ENCODE measurements at regions not wholly inside any gene's neighbourhood (a gene's known extent, or its start where the extent isn't known, plus 50 kb on each side); places are given as distances from the start of the nearest gene placed in this dataset.

DNA sequence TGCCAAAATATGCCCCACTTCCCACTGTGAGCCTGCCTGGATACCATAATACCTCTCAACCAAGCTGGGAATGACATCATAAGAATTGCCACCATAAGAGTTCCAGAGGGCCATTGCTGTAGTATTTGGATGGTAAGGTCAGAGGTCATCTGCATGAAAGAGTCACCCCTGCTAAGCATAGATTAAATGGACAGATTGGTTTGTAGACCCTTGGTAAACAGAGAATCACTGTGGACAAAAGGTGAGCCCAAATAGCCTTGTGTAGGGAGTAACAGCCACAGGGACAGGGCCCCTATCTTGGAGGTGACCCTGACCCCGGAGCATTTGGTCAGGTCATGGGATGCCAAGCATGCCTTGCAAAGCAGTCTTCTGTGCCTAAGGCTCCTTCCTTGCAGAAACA, 129.7 kb downstream of the GPAM start:
- WGBS, 2 experiments (ENCODE audit: extremely low coverage in 1 of 2, insufficient coverage in 1 of 2, insufficient read length in 1 of 2, insufficient replicate concordance in 2 of 2, low coverage in 1 of 2, low lambda C conversion rate in 2 of 2, missing lambda C conversion rate in 1 of 2), result 86% methylated on average over 1 of the region's 1 CpG; no CpG with 5 or more reads in 1 of the 2 experiments
- TF ChIP-seq KDM4A (IDR thresholded peaks at IDR 0.05; ENCODE audit: low read depth, low read length, severe bottlenecking), result no peak
- TF ChIP-seq TEAD4 (IDR thresholded peaks at IDR 0.05; ENCODE audit: low read depth, low read length), result no peak
- TF ChIP-seq EZH2 (IDR thresholded peaks at IDR 0.05; ENCODE audit: low read depth, low read length, severe bottlenecking), result no peak
- TF ChIP-seq CTBP2 (IDR thresholded peaks at IDR 0.05; ENCODE audit: borderline replicate concordance, insufficient read depth, insufficient read length, low read length), result no peak
- TF ChIP-seq, protein P1, sequence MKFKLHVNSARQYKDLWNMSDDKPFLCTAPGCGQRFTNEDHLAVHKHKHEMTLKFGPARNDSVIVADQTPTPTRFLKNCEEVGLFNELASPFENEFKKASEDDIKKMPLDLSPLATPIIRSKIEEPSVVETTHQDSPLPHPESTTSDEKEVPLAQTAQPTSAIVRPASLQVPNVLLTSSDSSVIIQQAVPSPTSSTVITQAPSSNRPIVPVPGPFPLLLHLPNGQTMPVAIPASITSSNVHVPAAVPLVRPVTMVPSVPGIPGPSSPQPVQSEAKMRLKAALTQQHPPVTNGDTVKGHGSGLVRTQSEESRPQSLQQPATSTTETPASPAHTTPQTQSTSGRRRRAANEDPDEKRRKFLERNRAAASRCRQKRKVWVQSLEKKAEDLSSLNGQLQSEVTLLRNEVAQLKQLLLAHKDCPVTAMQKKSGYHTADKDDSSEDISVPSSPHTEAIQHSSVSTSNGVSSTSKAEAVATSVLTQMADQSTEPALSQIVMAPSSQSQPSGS (IDR thresholded peaks at IDR 0.05; ENCODE audit: low read length), result no peak
- no peak for TF ChIP-seq SIN3A (conservative IDR thresholded peaks at IDR 0.05 in 1 of 2, IDR thresholded peaks at IDR 0.05 in 1 of 2; ENCODE audit: low read depth in 1 of 2, low read length in 2 of 2)
- TF ChIP-seq CBX5 (IDR thresholded peaks at IDR 0.05; ENCODE audit: low read depth, low read length), result no peak
- no peak for TF ChIP-seq SP4 (IDR thresholded peaks at IDR 0.05; ENCODE audit: low read length)
- TF ChIP-seq CREB1 (IDR thresholded peaks at IDR 0.05), result no peak
- CTCF ChIA-PET (ENCODE audit: partially characterized antibody), result interaction anchor here (0.9 to 1.5 kb wide), 3 partner anchors 9 to 83 kb away, joined by 3 to 4 read pairs (median 4); no protein-coding TSS in a partner anchor
- Histone ChIP-seq H2BK20ac (ENCODE audit: low read length) (no peak overlapping the region), H4K20me1 (replicated peaks in 1 of 2; ENCODE audit: control insufficient read depth in 1 of 2, insufficient read depth in 2 of 2, low read length in 2 of 2) (peaks cover 0 to 1% of the 10 kb centered on the region in 2 experiments), H4K5ac (ENCODE audit: insufficient read length, low read depth, low read length) (no peak overlapping the region), H2AK5ac (ENCODE audit: low read depth, low read length) (no peak overlapping the region), H2AFZ (ENCODE audit: low read length) (no peak overlapping the region), H3K27me3 (replicated peaks in 1 of 4; ENCODE audit: control insufficient read depth in 3 of 4, extremely low read depth in 1 of 4, insufficient read depth in 3 of 4, low read length in 3 of 4) (no peaks in the 10 kb centered on the region), H3K9me3 (ENCODE audit: insufficient read depth in 2 of 2, low read depth in 1 of 2, low read length in 1 of 2) (no peaks in the 10 kb centered on the region), H3K79me1 (ENCODE audit: low read depth, low read length) (no peaks in the 10 kb centered on the region), H3K23ac (ENCODE audit: insufficient read length) (no peak overlapping the region), H3K14ac (ENCODE audit: insufficient read length) (no peak overlapping the region), H2BK120ac (replicated peaks; ENCODE audit: low read depth, low read length) (no peak overlapping the region), H2BK12ac (ENCODE audit: low read depth, low read length) (no peak overlapping the region), H3K27ac (ENCODE audit: low read depth, low read length) (no peak overlapping the region), H4K8ac (ENCODE audit: extremely low read depth, insufficient read depth, low read length) (no peak overlapping the region), H4K91ac (replicated peaks; ENCODE audit: insufficient read length, low read length) (no peak overlapping the region), H3K79me2 (ENCODE audit: control insufficient read depth in 1 of 2, insufficient read depth in 2 of 2, low read length in 2 of 2) (no peaks in the 10 kb centered on the region), H3K36me3 (ENCODE audit: control insufficient read depth in 2 of 4, insufficient read depth in 4 of 4, low read length in 3 of 4) (no peaks in the 10 kb centered on the region), H2BK15ac (ENCODE audit: low read length) (no peak overlapping the region), H3K9ac (replicated peaks in 1 of 4; ENCODE audit: extremely low read depth in 1 of 4, low read depth in 3 of 4, low read length in 3 of 4) (no peak overlapping the region; a peak in 1 of 7 replicates), H3K18ac (ENCODE audit: extremely low read depth, low read length) (no peak overlapping the region), H2BK5ac (ENCODE audit: low read depth, low read length) (no peak overlapping the region), H3K23me2 (ENCODE audit: low read depth, low read length) (no peaks in the 10 kb centered on the region), H3K4me3 (ENCODE audit: extremely low read depth in 1 of 4, insufficient read depth in 2 of 4, low read depth in 3 of 4, low read length in 4 of 4) (no peak overlapping the region), H3K4ac (replicated peaks; ENCODE audit: insufficient read length, low read depth, low read length) (no peak overlapping the region), H3K4me2 (ENCODE audit: insufficient read depth in 1 of 2, low read depth in 2 of 2, low read length in 2 of 2) (no peak overlapping the region), H3K4me1 (replicated peaks in 1 of 4; ENCODE audit: control insufficient read depth in 3 of 4, insufficient read depth in 4 of 4, low read length in 3 of 4) (no peaks in the 10 kb centered on the region), H3K56ac (replicated peaks; ENCODE audit: insufficient read length, low read depth, low read length) (no peak overlapping the region)
- POLR2A ChIA-PET (ENCODE audit: partially characterized antibody), result interaction anchor here (0.6 kb wide), 1 partner anchor 38 kb away, joined by 4 read pairs; no protein-coding TSS in a partner anchor
- FAIRE-seq, result no peak
- DNase-seq (ENCODE audit: low read depth in 1 of 2, low spot score in 2 of 2), result no peak

All from H1 (cell line).